Spleen (tissue), 11 donors: ENCODE measurements at regions not wholly inside any gene's neighbourhood (a gene's known extent, or its start where the extent isn't known, plus 50 kb on each side); places are given as distances from the start of the nearest gene placed in this dataset.

Source experiments
- DNase-seq: peaks from one replicate; pipeline ENCODE4 v3.0.0-alpha.2; 2020
- H3K27ac ChIP-seq, 8 donors: fragments of 200-600 bp; sonication (generic) in 7 of 8; 1 replicate in 4 of 8; 2 replicates in 4 of 8; pipeline versions ENCODE4 v1.5.0 to v1.8.0; 2016 to 2021; ENCODE audit warnings: inconsistent platforms in 4 of 8, mild to moderate bottlenecking in 4 of 8, moderate library complexity in 1 of 8
- H3K27me3 ChIP-seq, 7 donors: fragments of 200-600 bp; sonication (generic) in 6 of 7; replicated peaks in 1 of 7; 1 replicate in 4 of 7; 2 replicates in 3 of 7; pipeline versions ENCODE4 v1.5.0 to v1.8.0; 2016 to 2021; ENCODE audit warnings: inconsistent platforms in 3 of 7, mild to moderate bottlenecking in 1 of 7
- H3K36me3 ChIP-seq, 6 donors: fragments of 200-600 bp; sonication (generic) in 5 of 6; 1 replicate in 4 of 6; 2 replicates in 2 of 6; pipeline versions ENCODE4 v1.5.0 to v1.8.0; 2016 to 2021; ENCODE audit warnings: inconsistent platforms in 2 of 6
- H3K4me1 ChIP-seq, 6 donors: fragments of 200-600 bp; sonication (generic) in 5 of 6; 1 replicate in 3 of 6; 2 replicates in 3 of 6; pipeline versions ENCODE4 v1.5.0 to v1.8.0; 2016 to 2021; ENCODE audit warnings: inconsistent platforms in 3 of 6
- H3K4me3 ChIP-seq, 8 donors: fragments of 200-600 bp; sonication (generic) in 7 of 8; 1 replicate in 4 of 8; 2 replicates in 4 of 8; pipeline versions ENCODE4 v1.5.0 to v1.8.0; 2016 to 2021; ENCODE audit warnings: inconsistent platforms in 4 of 8, mild to moderate bottlenecking in 4 of 8, moderate library complexity in 2 of 8
- H3K9me3 ChIP-seq, 8 donors: fragments of 200-600 bp; sonication (generic) in 7 of 8; 1 replicate in 4 of 8; 2 replicates in 4 of 8; pipeline versions ENCODE4 v1.5.0 to v1.8.0; 2016 to 2021; ENCODE audit warnings: inconsistent platforms in 4 of 8
- POLR2A ChIP-seq, 3 donors: fragments of 450-650 bp; IDR thresholded peaks; one replicate each; pipeline ENCODE4 v1.5.1; 2017; ENCODE audit warnings: antibody characterized with exemption in 3 of 3, mild to moderate bottlenecking in 1 of 3
- POLR2AphosphoS5 ChIP-seq, 3 donors: sonication (generic); formaldehyde crosslinking; IDR thresholded peaks; one replicate each; pipeline ENCODE4 v1.5.1; 2017; ENCODE audit warnings: antibody characterized with exemption in 3 of 3
- WGBS, 5 donors: extraction: QIAGEN DNeasy Blood & Tissue Kit in 3 of 5; methylation state at CpG; one replicate each; pipeline versions ENCODE4 v1.1.5 to v1.1.7; 2013 to 2018; 5-methylcytosine and 5-hydroxymethylcytosine counted together
- intact Hi-C: fragments of 100-400 bp; cut with DNase I; formaldehyde crosslinking; loops from one replicate; pipeline ENCODE4 v1.15.0; 2023; ENCODE audit warnings: low total_unique reads
- TF ChIP-seq, protein P1 (sequence below), 11 experiments: fragments of 200-600 bp in 7 of 11; fragments of 450-650 bp in 4 of 11; sonication (generic) in 4 of 11; IDR thresholded peaks in 8 of 11; conservative IDR thresholded peaks in 3 of 11; 1 replicate in 7 of 11; 2 replicates in 4 of 11; pipeline versions ENCODE4 v1.4.0 to v1.8.0; 2016 to 2021; ENCODE audit warnings: antibody characterized with exemption in 11 of 11, inconsistent platforms in 4 of 11, mild to moderate bottlenecking in 1 of 11
- donor health status: healthy with polysubstance abuse.
- donor health status: DM: no; HTN: no; CAD: no; lungs with moderate emphysema.
- donor health status: DM: no; HTN: no; CAD: no.
- donor health status: Bipolar disorder and iron deficiency.
- donor health status: healthy.
- donor health status: DM: no; HTN: no; CAD: no.
- donor health status: DM: yes; HTN: yes; CAD: no.

DNA sequence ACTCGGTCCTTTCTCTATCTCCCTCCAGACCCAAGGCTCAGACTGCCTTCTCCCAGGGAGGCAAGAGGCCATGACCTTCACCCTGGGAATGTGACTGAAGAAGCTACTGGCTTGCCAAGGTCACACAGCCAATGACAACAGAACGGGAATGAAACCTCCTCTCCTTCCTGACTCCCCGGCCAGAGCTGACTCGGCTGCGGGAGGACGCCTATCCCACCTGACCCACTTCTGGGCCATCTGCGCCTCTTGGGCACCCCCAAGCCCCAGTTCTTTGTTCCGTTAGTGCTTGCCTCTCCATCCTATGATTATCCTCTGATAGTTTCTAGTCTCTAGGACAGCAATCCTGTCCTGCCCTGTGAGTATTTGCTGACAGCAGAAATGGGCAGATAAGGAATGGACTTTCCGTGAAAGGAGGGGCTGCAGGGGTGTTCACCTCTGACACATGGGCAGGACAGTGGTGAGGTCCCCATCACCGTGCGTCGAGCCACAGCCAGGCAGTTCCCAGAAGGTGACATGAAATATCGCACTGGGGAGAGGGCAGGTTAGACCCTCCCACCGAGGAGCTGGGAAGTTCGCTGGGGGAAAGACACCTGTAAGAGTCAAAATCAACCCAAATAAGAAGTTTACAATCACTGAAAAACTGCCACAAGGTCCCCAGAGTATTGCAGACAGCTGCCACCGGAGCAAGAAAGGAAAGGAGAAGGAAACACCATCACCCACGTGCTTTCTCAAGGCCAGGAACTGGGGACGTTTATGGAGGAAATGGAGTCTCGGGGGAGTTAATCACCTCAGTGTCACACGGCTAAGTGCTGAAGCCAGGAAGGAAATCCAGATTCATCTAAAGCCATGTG lies 63.0 kb downstream of the INSIG1 start:
- Histone ChIP-seq H3K4me3 (no peak overlapping the region), H3K36me3 (no peaks in the 10 kb centered on the region), H3K9me3 (no peaks in the 10 kb centered on the region), H3K27me3 (peaks cover 0 to 97% (median 35%) of the 10 kb centered on the region in 7 donors), H3K27ac (no peak overlapping the region), H3K4me1 (peaks cover 4 to 45% (median 16%) of the 10 kb centered on the region in 6 donors)
- 27 to 35% (median 30%) methylated on average over 20 of the region's 20 CpGs for WGBS, 5 donors
- intact Hi-C loops: no loop called here
- TF ChIP-seq, protein P1, sequence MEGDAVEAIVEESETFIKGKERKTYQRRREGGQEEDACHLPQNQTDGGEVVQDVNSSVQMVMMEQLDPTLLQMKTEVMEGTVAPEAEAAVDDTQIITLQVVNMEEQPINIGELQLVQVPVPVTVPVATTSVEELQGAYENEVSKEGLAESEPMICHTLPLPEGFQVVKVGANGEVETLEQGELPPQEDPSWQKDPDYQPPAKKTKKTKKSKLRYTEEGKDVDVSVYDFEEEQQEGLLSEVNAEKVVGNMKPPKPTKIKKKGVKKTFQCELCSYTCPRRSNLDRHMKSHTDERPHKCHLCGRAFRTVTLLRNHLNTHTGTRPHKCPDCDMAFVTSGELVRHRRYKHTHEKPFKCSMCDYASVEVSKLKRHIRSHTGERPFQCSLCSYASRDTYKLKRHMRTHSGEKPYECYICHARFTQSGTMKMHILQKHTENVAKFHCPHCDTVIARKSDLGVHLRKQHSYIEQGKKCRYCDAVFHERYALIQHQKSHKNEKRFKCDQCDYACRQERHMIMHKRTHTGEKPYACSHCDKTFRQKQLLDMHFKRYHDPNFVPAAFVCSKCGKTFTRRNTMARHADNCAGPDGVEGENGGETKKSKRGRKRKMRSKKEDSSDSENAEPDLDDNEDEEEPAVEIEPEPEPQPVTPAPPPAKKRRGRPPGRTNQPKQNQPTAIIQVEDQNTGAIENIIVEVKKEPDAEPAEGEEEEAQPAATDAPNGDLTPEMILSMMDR (IDR thresholded peaks at IDR 0.05 in 8 of 11, conservative IDR thresholded peaks at IDR 0.05 in 3 of 11): no peak
- TF ChIP-seq POLR2AphosphoS5 (IDR thresholded peaks at IDR 0.05) (no peak), POLR2A (IDR thresholded peaks at IDR 0.05) (no peak)
- peak; percentile 61 for DNase-seq

- DNase-seq: peak; percentile 64
- TF ChIP-seq, protein P1 (IDR thresholded peaks at IDR 0.05 in 8 of 11, conservative IDR thresholded peaks at IDR 0.05 in 3 of 11): no peak
- TF ChIP-seq POLR2A (IDR thresholded peaks at IDR 0.05) (no peak), POLR2AphosphoS5 (IDR thresholded peaks at IDR 0.05) (no peak)
- peaks cover 4 to 45% (median 16%) of the 10 kb centered on the region in 6 donors for H3K4me1 ChIP-seq
- H3K27ac ChIP-seq: no peak overlapping the region
- H3K4me3 ChIP-seq: no peak overlapping the region
- H3K9me3 ChIP-seq: no peaks in the 10 kb centered on the region
- no peaks in the 10 kb centered on the region for H3K36me3 ChIP-seq
- intact Hi-C loops: no loop called here
- 20 to 44% (median 28%) methylated on average over 4 to 12 of the region's 12 CpGs for WGBS, 5 donors
- H3K27me3 ChIP-seq: peaks cover 0 to 92% (median 35%) of the 10 kb centered on the region in 7 donors
Observed at GRCh38 chr7:155361346-155361680, 63.6 kb downstream of the INSIG1 start.

GRCh38 chr7:155361947-155362346 lies 64.3 kb downstream of the INSIG1 start:
- no peaks in the 10 kb centered on the region for H3K9me3 ChIP-seq
- peaks cover 4 to 43% (median 16%) of the 10 kb centered on the region in 6 donors for H3K4me1 ChIP-seq
- peak; percentile 60 for DNase-seq
- WGBS, 5 donors: 87 to 94% (median 92%) methylated on average over 6 to 7 of the region's 7 CpGs
- no peak overlapping the region for H3K27ac ChIP-seq
- no peak for TF ChIP-seq POLR2AphosphoS5 (IDR thresholded peaks at IDR 0.05)
- TF ChIP-seq POLR2A (IDR thresholded peaks at IDR 0.05): no peak
- TF ChIP-seq, protein P1 (IDR thresholded peaks at IDR 0.05 in 8 of 11, conservative IDR thresholded peaks at IDR 0.05 in 3 of 11): no peak
- intact Hi-C loops: no loop called here
- H3K4me3 ChIP-seq: no peak overlapping the region
- H3K27me3 ChIP-seq: peaks cover 0 to 86% (median 35%) of the 10 kb centered on the region in 7 donors
- no peaks in the 10 kb centered on the region for H3K36me3 ChIP-seq

GRCh38 chr7:155362380-155363145 lies 64.9 kb downstream of the INSIG1 start:
- no peak overlapping the region for H3K4me3 ChIP-seq
- TF ChIP-seq, protein P1 (IDR thresholded peaks at IDR 0.05 in 8 of 11, conservative IDR thresholded peaks at IDR 0.05 in 3 of 11): no peak
- TF ChIP-seq POLR2AphosphoS5 (IDR thresholded peaks at IDR 0.05): no peak
- no peak for TF ChIP-seq POLR2A (IDR thresholded peaks at IDR 0.05)
- WGBS, 5 donors: 77 to 84% (median 83%) methylated on average over 10 to 11 of the region's 11 CpGs
- H3K4me1 ChIP-seq: peaks cover 4 to 37% (median 16%) of the 10 kb centered on the region in 6 donors
- no peaks in the 10 kb centered on the region for H3K9me3 ChIP-seq
- H3K27ac ChIP-seq: no peak overlapping the region
- H3K36me3 ChIP-seq: no peaks in the 10 kb centered on the region
- DNase-seq: no peak
- H3K27me3 ChIP-seq: peaks cover 0 to 80% (median 31%) of the 10 kb centered on the region in 7 donors
- intact Hi-C loops: no loop called here
